Endodermal cell (in vitro differentiated cells): ENCODE measurements at regions not wholly inside any gene's neighbourhood (a gene's known extent, or its start where the extent isn't known, plus 50 kb on each side); places are given as distances from the start of the nearest gene placed in this dataset.

Experiments used
- DNase-seq: peaks from one replicate; pipeline ENCODE4 v3.0.0-alpha.2; 2017
- H3K27ac ChIP-seq: 2 replicates; pipeline ENCODE4 v1.5.1; 2013; ENCODE audit warnings: mild to moderate bottlenecking, low read depth, low read length, moderate library complexity
- H3K27me3 ChIP-seq: 2 replicates; pipeline ENCODE4 v1.6.1; 2013; ENCODE audit warnings: mild to moderate bottlenecking, low read length, moderate library complexity; ENCODE audit not compliant: insufficient read depth, control insufficient read depth, poor library complexity, severe bottlenecking
- H3K36me3 ChIP-seq: 2 replicates; pipeline ENCODE4 v1.7.0; 2013; ENCODE audit warnings: mild to moderate bottlenecking, low read length, moderate library complexity; ENCODE audit not compliant: control insufficient read depth, insufficient read depth
- H3K4me1 ChIP-seq: one replicate; pipeline ENCODE4 v1.7.0; 2013; ENCODE audit warnings: low read length; ENCODE audit not compliant: control insufficient read depth, insufficient read depth
- H3K4me3 ChIP-seq: 2 replicates; pipeline ENCODE4 v1.5.1; 2013; ENCODE audit warnings: mild to moderate bottlenecking, low read length, moderate library complexity
- H3K9ac ChIP-seq: 2 replicates; pipeline ENCODE4 v1.6.1; 2013; ENCODE audit warnings: mild to moderate bottlenecking, low read length, moderate library complexity; ENCODE audit not compliant: poor library complexity, severe bottlenecking; ENCODE audit errors: extremely low read depth
- H3K9me3 ChIP-seq: 2 replicates; pipeline ENCODE4 v1.6.1; 2013; ENCODE audit warnings: mild to moderate bottlenecking, low read length, moderate library complexity; ENCODE audit not compliant: control insufficient read depth
- H3K27ac Mint-ChIP-seq: 2 replicates; pipeline ENCODE4 v1.8.0; 2020; ENCODE audit warnings: mixed read lengths
- H3K27me3 Mint-ChIP-seq: 2 replicates; pipeline ENCODE4 v1.8.0; 2021; ENCODE audit warnings: mild to moderate bottlenecking, mixed read lengths; ENCODE audit not compliant: insufficient read depth
- H3K36me3 Mint-ChIP-seq: 2 replicates; pipeline ENCODE4 v1.8.0; 2020; ENCODE audit warnings: low read depth, mixed read lengths
- H3K4me1 Mint-ChIP-seq: 2 replicates; pipeline ENCODE4 v1.8.0; 2020; ENCODE audit warnings: mixed read lengths
- H3K4me3 Mint-ChIP-seq: 2 replicates; pipeline ENCODE4 v1.8.0; 2020; ENCODE audit warnings: mild to moderate bottlenecking, moderate library complexity, mixed read lengths
- H3K9me3 Mint-ChIP-seq: 2 replicates; pipeline ENCODE4 v1.8.0; 2020; ENCODE audit warnings: mild to moderate bottlenecking, mixed read lengths
- CTCF ChIP-seq: fragments of 200-600 bp; sonication (generic); conservative IDR thresholded peaks from 2 replicates; pipeline ENCODE4 v1.5.0; 2021; ENCODE audit warnings: antibody characterized with exemption, mild to moderate bottlenecking
- WGBS, 2 experiments: methylation state at CpG; one replicate each; pipeline versions ENCODE4 v1.1.5 to v1.1.7; 2013; ENCODE audit warnings: missing lambda C conversion rate in 2 of 2, mixed read lengths in 1 of 2; ENCODE audit not compliant: insufficient coverage in 1 of 2, insufficient read length in 1 of 2; 5-methylcytosine and 5-hydroxymethylcytosine counted together

GRCh38 chrX:145393702-145394235 lies 146.5 kb downstream of the SPANXN1 start:
- 40 to 44% methylated on average over 2 to 5 of the region's 6 CpGs for WGBS, 2 experiments
- H3K36me3 Mint-ChIP-seq: no peaks in the 10 kb centered on the region
- peaks cover 1% of the 10 kb centered on the region for H3K27me3 Mint-ChIP-seq
- Histone ChIP-seq H3K27ac (no peak overlapping the region), H3K9me3 (peaks cover 40% of the 10 kb centered on the region), H3K4me1 (no peaks in the 10 kb centered on the region), H3K4me3 (no peak overlapping the region), H3K27me3 (no peaks in the 10 kb centered on the region), H3K36me3 (no peaks in the 10 kb centered on the region), H3K9ac (no peak overlapping the region)
- H3K4me3 Mint-ChIP-seq: no peak overlapping the region
- H3K4me1 Mint-ChIP-seq: no peaks in the 10 kb centered on the region
- H3K9me3 Mint-ChIP-seq: peaks cover 57% of the 10 kb centered on the region
- peak; percentile 53 for DNase-seq
- H3K27ac Mint-ChIP-seq: no peak overlapping the region
- TF ChIP-seq CTCF: peak; percentile 72

GRCh38 chrX:145394344-145394743 lies 147.0 kb downstream of the SPANXN1 start:
- H3K9me3 Mint-ChIP-seq: peaks cover 55% of the 10 kb centered on the region

GRCh38 chrX:145396612-145397011 lies 149.3 kb downstream of the SPANXN1 start:
- TF ChIP-seq CTCF: no peak
- Histone ChIP-seq H3K27ac (no peak overlapping the region), H3K9me3 (peaks cover 39% of the 10 kb centered on the region), H3K36me3 (no peaks in the 10 kb centered on the region), H3K9ac (no peak overlapping the region), H3K27me3 (no peaks in the 10 kb centered on the region), H3K4me3 (no peak overlapping the region), H3K4me1 (no peaks in the 10 kb centered on the region)
- Mint-ChIP-seq H3K36me3 (no peaks in the 10 kb centered on the region), H3K4me3 (no peak overlapping the region), H3K9me3 (peaks cover 47% of the 10 kb centered on the region), H3K27me3 (no peaks in the 10 kb centered on the region), H3K4me1 (no peaks in the 10 kb centered on the region), H3K27ac (no peak overlapping the region)
- 64 to 100% methylated on average over 1 to 2 of the region's 2 CpGs for WGBS, 2 experiments
- no peak for DNase-seq

More at GRCh38 chrX:145394344-145394743, 147.0 kb downstream of the SPANXN1 start:
- Mint-ChIP-seq H3K4me1 (no peaks in the 10 kb centered on the region), H3K27ac (no peak overlapping the region), H3K36me3 (no peaks in the 10 kb centered on the region), H3K4me3 (no peak overlapping the region), H3K27me3 (peaks cover 1% of the 10 kb centered on the region)
- no peak overlapping the region for H3K9ac ChIP-seq
- no peak for TF ChIP-seq CTCF
- H3K27me3 ChIP-seq: no peaks in the 10 kb centered on the region
- H3K9me3 ChIP-seq: peaks cover 39% of the 10 kb centered on the region
- no peak overlapping the region for H3K27ac ChIP-seq
- no peak overlapping the region for H3K4me3 ChIP-seq
- DNase-seq: no peak
- H3K4me1 ChIP-seq: no peaks in the 10 kb centered on the region
- H3K36me3 ChIP-seq: no peaks in the 10 kb centered on the region
